ENCODE measurements at regions not wholly inside any gene's neighbourhood (a gene's known extent, or its start where the extent isn't known, plus 50 kb on each side); places are given as distances from the start of the nearest gene placed in this dataset.
"Not testable (repeated sequence)": the region's sequence is repeated elsewhere in the genome, so short reads cannot be mapped to it uniquely, and the experiment has no call there.

DNA sequence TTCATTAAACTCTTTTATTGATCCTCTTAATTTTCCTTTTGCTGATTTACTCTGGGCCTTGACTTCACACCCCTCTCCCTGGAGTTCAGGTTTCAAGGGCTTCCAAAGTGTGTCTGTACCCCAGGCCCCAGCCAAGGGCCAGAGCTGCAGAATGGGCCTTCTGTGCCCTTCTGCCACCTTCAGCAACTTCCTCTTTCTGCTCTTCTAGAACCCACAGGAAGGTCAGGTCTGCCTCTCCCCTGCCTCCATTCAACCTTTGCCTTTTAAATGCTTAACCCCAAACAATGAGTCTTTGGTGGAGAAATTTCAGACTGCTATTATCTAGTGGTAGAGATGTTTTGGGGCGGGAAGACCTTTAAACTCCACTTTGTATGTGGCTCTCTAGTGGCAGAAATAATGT, 63.1 kb downstream of the TSN start:
- DNase-seq (ENCODE audit: low read depth in 3 of 3) = no peak

DNA sequence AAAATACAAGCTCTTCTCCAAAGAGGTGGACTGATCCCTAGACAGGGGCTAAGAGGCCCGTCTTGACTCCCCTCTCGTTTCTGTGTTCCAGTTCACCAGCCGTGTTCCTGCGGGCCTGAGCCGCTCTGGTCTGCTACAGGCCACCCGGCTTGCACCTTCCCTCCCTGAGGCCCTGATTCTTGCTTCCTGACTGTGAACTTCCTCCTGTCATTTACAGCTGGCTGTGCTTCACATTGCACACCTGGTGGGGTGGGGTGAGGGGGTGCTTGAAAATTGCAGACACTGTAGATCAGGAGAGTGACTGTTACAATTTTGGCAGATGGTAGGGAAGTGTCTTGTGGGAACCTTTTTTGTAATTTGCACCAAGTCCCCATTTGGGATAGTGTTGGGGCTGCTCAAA, 64.4 kb downstream of the TSN start:
- DNase-seq (ENCODE audit: low read depth in 3 of 3) = no peak

DNA sequence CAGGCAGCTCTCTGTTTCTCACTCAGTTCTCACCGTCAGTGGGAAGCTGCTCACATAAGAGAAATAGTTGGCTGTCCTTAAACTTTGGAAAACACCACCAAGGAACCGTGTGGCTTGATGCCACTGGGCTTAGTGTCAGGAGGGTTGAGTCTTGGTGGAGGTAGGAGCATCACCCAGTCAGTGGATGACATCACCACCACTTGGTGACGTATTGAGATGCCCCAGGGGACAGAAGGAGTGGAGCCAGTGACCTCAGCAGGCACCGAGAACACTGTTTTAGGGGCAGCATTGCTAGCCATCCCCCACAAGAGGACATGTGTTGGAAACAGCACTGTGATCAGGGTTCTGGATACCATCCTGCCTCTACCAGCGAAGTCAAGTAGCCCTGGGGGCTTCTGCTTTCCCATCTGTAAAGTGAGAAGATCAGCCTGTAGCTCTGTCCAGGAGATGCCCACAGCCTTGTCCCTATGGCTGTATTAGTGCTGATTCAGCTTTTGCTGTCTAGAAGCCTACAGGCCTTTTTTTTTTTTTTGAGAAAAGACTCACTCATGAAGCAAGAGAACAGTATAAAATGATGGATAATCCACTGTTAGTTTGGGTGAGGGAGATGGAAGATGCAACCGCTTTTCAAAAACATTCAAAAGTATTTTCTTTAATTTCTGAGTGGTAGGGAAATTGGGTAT, 66.2 kb downstream of the TSN start:
- no peak for DNase-seq (ENCODE audit: low read depth in 3 of 3)

DNA sequence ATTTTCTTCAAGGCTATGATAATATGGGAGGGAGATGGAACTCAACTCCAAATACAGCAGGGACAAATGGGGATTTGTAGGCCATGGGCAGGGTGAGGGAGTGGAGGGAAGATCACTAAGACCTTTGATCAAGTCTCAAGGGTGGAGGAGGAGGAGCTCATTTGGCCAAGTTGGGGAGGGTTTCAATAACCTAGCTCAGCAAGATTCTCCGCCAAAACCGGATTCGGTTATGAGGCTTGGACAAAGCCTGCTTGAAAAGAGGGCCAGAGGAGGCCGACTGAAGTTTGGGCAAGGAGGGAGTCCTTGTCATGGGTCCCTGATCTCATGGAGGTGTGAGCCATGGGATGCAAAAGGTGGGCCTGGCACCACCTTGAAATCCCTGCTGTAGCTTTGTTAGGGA, 68.8 kb downstream of the TSN start:
- DNase-seq (ENCODE audit: low read depth in 3 of 3) = no peak

DNA sequence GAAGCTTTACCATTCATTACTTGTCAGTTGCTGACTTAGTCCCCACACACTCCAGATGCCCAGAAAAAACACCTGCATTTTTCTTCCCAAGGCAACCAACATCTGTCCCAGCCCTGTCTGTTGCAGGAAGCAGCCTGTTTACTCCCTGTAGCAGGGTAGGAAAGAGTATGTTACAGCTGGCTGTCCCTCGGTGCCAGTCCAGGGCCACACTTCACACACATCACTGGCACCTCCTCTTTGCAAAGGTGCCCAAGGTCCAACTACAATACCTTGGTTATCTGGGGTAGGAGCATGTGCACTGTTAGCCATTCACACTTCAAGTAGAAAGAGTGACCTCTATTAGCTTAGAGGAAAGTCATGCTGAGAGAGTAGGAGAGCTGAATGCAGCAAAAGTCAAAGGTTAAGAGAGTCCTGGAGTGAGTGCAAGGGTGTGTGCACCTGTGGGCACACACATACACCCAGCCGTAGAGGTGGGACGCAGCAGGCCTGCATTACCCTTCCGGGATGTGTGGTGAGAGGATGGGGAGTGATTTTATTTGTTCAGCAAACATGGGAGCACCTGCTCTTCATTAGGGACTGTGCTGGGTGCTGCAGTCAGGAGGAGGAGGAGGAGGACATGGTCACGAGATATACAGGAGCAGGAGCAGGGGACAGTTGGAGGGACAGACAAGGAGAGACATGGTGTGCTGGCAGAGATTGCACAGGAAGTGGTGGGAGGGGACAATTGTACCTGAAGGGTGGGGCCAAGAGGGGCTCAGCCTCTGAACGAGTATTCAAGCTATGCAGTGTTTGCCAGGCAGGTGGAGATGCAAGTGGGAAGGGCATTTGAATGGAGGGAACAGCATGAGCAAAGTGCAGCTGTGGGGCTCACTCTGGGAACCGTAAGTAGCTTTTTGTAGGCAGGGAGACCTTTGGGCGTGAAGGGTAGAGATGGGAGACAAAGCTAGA, 69.8 kb downstream of the TSN start:
- no peak for DNase-seq (ENCODE audit: low read depth in 3 of 3)

DNA sequence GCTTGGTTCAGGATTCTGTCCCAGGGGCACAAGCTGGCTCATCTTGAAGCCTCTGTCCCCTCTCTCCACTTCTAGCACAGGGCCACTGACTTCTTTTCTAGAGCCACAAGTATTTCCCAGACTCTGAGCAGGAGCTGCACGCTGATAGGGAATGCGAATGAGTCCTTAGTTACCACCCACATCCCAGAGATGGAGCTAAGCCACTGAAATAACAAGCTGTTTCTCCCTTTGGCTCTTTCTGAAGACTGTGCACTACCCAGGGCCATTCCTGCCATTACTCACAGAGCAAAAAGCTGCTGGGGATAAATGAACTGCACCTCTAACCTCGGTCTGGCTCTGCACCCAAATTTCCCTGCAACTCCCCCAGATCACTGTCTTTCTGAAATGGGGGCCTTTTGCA, 70.6 kb downstream of the TSN start:
- no peak for DNase-seq (ENCODE audit: low read depth in 3 of 3)

DNA sequence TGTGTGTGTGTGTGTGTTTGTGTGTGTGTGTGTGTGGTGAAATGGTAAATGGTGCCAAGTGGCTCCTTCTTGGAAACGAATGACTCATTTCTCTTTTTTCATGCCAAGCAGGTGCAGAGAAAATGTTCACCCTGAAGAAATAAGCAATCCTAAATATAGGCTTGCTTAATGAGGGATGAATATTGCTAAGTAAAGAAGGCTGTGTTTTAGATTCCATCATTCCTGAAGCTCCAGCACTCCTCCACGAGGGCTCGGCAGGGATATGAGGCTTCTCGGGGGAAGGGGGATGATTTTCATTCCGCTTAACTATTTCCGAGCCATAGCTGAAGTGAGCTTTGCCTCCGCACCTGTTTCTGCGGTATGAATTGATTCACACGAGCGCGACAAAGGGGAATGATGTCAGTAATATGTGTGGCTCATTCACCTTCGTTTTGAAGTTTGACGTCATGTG, 72.9 kb downstream of the TSN start:
- no peak for DNase-seq (ENCODE audit: low read depth in 3 of 3)

DNA sequence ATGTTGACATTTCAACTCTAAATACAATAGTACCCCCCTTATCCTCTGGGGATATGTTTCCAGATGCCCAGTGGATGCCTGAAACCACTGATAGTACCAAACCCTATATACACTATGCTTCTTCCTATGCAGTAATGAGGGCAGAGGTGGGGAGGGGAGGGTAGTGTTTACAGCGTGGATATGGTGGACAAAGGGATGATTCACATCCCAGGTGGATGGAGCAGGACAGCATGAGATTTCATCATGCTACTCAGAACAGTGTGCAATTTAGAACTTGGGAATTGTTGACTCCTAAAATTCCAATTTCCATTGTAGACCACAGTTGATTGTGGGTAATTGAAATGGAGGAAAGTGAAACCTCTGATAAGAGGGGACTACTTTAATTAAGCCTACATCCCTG, 75.4 kb downstream of the TSN start:
- DNase-seq (ENCODE audit: low read depth in 3 of 3) = no peak

DNA sequence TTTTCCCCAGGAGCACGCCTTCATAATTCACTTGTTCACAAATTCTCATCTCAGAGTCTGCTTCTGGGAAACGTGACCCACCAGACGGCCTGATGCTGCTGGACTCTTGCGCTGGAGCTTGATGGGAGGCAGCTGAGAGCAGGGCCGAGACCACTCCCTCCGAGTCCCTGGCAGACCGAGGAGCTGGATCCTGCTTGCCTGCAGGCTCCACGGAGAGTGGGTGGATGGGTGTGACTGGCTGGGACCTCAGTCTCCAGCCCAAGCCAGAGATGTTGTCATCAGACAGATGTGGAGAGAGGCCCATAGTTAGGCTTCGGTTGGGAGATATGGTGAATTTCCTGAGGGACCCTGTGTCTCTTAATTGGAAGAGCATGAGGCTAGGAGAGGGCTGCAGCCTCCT, 76.4 kb downstream of the TSN start:
- no peak for DNase-seq (ENCODE audit: low read depth in 3 of 3)

DNA sequence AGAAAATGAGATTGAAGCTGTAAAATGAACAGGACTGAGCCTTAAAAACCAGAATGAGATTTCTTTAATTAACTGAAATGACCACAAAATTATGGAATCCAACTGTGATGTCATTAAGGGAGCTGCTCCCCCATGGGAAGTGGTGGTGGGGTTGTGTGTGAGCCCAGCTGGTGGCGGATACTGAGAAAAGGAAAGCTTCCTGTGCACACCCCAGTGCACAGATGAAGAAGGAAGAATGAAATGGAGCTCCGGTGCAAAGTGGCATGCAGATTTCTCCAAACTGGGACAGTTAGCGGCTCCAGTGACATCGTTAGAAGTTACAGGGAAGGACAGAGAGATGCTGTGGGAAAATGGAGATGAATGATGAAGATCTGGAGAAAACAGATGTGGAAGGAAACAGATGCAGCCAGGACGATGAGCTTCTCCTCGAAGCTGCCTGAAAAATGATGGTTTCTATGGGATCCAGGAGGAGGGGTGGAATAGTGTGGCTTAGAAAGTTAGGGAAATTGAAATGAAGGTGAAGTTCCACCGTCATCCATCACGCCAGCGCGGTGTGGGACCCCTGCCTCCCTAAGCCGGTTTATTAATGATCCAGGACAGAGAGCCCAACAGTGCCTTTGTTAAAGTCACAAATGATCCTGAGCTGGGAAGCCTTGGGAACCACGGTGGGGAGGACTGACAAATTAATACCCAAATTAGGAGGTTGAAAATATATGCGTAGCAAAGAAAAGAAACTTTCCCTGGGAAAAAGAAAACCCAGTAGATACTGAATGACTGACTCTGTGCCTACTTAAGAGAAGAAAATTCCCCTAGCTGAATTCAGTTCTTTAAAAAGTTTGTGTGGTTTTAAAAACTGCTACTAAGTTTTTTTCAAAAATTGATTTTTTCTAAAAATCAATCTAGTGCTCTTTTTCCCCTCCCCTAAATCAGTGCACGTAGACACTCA, 77.2 kb downstream of the TSN start:
- no peak for DNase-seq (ENCODE audit: low read depth in 3 of 3)

DNA sequence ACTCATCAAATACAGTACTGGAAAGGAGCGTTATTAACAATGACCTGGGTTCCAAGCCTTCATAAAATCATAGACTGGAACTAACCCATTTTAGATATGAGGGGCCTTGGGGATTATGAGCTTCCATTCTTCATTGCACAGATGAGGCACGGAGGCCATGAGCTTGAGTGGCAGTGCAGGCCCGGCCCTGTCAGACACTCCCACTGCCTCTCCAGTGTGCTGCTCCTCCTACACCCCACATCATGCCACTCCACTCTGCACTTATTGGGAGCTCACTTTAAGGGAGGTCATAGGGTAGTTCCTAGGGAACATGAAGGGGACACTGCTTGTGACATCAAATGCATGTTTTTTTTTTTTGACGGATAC, 77.9 kb downstream of the TSN start:
- DNase-seq (ENCODE audit: low read depth in 3 of 3) = no peak

DNA sequence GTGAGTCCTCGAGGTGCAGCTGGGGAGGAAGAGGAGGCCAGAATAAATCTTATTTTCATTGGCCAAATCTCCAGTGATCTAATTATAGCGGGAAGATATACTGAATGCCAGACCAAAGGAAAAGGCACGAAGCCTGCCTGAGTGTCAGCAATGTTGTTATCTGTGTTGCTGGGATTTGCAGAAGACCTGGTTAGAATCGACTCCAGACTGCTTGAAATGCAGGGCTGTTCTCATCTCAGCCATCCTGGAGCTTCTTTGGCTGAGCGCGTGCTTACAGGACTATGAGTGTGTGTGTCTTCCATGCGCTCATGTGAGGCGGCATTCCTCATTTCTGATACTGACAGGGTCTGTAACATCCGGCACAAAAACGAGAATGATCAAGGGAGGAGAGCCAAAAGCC, 81.2 kb downstream of the TSN start:
- no peak for DNase-seq (ENCODE audit: low read depth in 3 of 3)

DNA sequence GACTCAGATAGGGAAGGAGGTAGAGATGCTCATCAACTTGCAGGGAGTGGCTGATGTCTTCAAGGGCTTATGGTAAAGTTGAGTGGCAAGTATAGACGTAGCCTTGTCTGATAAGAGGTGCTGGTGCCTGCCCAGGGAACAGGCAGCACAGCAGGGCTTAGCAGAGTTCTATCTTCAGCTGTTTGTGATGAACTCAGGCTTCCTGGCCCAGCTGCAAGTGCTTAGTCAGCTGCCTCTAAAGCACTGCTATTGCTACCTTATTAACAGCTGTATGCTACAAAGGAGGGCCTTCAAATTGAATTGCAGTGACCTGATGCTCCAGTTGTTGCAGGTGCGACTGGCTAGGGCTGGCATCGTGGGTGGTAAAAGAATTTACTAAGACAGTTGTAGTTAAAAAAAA, 82.1 kb downstream of the TSN start:
- no peak for DNase-seq (ENCODE audit: low read depth in 3 of 3)

DNA sequence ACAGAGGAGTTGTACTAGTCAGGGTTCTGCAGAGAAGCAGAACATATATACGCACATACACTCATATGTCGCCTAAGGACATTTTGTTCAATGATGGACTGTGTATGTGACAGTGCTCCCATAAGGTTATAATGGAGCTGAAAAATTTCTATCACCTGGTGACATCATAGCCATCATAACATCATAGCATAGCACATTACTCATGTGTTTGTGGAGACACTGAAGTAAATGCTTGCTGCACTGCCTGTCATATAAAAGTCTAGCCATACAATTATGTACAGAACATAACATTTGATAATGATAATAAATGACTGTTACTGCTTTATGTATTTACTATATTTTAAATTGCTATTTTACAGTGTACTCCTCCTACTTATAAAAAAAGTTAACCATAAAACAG, 83.1 kb downstream of the TSN start:
- no peak for DNase-seq (ENCODE audit: low read depth in 3 of 3)

DNA sequence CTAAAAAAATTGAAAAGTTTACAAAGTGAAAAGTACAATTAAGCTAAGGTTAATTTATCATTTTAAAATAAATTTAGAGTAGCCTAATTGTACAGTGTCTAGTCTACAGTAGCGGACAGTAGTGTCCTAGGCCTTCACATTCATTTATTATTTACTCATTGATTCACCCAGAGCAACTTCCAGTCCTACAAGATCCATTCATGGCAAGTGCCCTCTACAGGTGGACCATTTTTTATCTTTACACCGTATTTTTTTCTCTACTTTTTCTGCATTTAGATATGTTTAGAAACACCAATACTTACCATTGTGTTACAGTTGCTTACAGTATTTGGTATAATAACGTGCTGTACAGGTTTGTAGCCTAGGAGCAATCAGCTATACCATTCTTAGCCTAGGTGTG, 84.1 kb downstream of the TSN start:
- no peak for DNase-seq (ENCODE audit: low read depth in 3 of 3)

DNA sequence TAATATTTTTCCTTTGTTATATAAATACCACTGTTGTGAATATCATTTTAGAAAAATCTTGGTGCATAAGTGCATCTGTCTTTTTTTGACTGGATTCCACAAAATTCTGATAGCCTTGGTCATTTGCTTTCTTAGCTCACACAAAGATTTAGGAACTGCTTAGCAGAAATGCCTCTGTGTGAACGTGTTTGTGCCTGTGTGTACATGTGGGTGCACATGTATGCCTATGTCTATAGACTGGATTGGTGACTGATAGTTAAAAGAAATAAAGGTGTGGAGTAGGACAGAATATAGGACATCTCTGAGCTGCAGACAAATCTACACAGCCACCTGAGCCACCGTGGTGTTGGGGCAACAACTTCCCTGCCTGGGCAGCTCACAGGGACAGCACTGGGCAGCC, 93.8 kb downstream of the TSN start:
- no peak for DNase-seq (ENCODE audit: low read depth in 3 of 3)

DNA sequence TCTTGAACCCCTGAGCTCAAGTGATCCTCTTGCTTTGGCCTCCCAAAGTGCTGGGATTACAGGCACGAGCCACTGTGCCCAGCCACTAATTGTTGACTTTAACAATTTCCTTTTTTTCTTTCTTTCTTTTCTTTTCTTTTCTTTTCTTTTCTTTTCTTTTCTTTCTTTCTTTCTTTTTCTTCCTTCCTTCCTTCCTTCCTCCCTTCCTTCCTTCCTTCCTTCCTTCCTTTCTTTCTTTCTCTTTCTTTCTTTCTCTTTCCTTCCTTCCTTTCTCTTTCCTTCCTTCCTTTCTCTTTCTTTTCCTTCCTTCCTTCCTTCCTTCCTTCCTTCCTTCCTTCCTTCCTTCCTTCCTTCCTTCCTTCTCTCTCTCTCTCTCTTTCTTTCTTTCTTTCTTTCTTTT, 97.7 kb downstream of the TSN start:
- DNase-seq (ENCODE audit: low read depth in 3 of 3) = not testable (repeated sequence)

DNA sequence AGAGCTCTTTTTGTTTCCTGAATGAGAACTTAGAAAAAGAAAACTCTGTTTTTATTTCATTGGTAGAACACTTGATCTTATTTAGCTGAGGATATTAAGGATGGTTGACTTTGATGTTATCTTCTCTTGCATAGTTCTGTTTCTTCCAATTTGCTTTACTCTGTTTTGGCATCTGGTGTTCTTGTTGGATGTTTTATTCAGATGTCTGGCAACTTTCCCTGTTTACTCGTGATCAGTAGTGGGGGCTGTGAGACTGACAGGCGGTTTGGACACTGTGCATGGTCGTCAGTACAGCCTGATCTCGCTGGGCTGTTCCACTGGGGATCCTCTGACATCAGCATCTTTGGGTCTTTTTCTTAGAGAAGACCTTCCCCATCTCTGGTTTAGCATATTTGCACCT, 100.1 kb downstream of the TSN start:
- no peak for DNase-seq (ENCODE audit: low read depth in 3 of 3)

DNA sequence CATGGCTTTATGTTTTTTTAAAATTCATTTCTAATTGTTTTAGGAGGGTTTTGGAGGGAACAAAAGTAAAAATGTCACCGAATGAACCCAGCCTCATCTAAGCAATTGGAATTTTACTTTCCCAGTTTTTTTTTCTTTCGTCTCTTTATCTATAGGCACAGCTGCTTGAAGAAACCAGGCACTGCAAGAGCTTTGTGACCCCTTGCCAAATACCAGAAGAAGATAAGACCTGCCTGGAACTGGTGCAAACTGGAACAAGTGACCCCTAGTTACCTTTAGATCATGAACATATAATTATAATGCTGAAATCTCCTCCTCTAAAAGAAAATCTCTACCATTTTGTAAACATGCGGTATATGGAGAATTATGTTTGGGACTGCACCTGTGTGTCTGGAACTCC, 100.9 kb downstream of the TSN start:
- DNase-seq (ENCODE audit: low read depth in 3 of 3) = no peak

DNA sequence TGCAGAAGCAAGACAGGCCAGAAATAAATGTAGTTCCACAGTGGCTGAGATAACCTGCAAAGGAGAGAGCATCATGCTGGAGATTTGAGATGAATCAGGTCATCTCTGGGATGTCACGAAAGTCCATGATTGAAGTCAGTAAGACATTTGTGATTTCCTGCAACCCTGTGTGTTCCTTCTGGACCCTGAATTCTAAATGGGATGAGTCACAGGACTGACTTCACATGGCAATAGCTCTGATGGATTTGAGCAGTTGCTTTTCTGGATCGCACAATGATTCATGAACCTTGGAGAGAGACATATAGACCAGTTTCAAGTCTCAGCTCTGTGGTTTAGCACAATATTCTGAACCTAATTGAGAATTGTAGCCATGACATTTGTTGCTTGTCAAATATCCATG, 102.9 kb downstream of the TSN start:
- DNase-seq (ENCODE audit: low read depth in 3 of 3) = no peak

DNA sequence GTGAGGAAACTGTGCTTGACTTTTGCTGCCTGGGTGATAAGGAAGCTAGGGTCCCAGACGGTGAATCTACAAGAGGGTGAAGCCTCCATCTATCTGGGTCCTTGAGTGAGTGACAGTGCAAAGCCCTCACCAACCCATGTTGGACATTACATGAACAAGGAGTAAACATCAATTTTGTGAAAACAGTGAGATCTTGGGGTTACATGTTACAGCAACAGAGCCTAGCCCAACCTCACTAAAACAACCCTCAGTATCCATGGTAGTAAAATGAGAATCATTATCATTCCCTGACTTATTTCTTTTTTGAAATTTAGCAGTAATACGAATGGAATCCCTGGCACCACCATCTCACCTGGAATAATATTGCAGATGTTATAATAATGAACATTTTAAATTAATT, 103.4 kb downstream of the TSN start:
- DNase-seq (ENCODE audit: low read depth in 3 of 3) = no peak

DNA sequence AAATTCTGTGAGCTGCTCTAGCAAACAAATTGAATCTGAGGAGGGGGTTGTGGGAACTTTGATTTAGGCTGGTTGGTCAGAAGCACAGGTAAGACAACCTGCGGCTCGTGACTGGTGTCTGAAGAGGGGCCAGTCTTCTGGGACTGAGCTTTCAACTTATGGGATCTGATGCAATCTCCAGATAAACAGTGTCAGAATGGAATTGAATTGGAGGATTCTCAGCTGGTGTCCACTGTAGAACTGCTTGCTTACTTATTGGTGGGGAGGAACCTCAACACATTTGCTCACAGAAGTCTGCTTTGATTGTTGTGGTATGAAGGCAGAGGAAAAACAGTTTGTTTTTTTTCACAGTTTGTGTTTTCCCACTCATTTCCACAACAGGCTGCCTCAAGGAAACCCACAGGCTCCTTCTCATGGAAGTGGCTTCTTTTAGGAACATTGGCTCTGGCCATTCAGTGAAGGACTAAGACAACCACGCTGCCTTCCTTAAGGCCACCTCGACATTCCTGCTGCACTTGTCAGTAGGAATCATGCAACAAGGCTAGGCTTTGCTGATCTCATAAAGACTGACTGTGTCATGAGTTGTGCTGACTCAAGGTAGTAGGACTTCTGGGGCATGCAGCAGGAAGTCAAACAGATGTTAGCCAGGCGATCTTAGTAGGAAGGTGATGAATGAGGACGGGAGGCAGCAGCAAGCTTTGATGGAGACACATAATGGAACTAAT, 104.7 kb downstream of the TSN start:
- no peak for DNase-seq (ENCODE audit: low read depth in 3 of 3)

Measured in stimulated activated CD4-positive, alpha-beta T cell treated with anti-CD3 and anti-CD28 coated beads, TNF-alpha, amount 100 ng/mL, for 4 hours (primary cell).